Activated CD4-positive, alpha-beta T cell treated with anti-CD3 and anti-CD28 coated beads, Interleukin-2, amount 10 ng/mL, durations not matched to agents 24 days and 14 days (primary cell): ENCODE measurements at regions not wholly inside any gene's neighbourhood (a gene's known extent, or its start where the extent isn't known, plus 50 kb on each side); places are given as distances from the start of the nearest gene placed in this dataset.

Experiments
- DNase-seq: peaks from one replicate; pipeline ENCODE4 v3.0.0; 2022
- H3K27ac Mint-ChIP-seq: one replicate; pipeline ENCODE4 v1.8.0; 2022; ENCODE audit warnings: mild to moderate bottlenecking, mixed read lengths
- H3K27me3 Mint-ChIP-seq: one replicate; pipeline ENCODE4 v1.8.0; 2022; ENCODE audit warnings: mixed read lengths
- H3K36me3 Mint-ChIP-seq: one replicate; pipeline ENCODE4 v1.8.0; 2022; ENCODE audit warnings: low read depth, mild to moderate bottlenecking, mixed read lengths
- H3K4me1 Mint-ChIP-seq: one replicate; pipeline ENCODE4 v1.8.0; 2021; ENCODE audit warnings: mixed read lengths
- H3K4me3 Mint-ChIP-seq: one replicate; pipeline ENCODE4 v1.8.0; 2022; ENCODE audit warnings: mild to moderate bottlenecking, moderate library complexity, mixed read lengths
- H3K9me3 Mint-ChIP-seq: one replicate; pipeline ENCODE4 v1.8.0; 2021; ENCODE audit warnings: mixed read lengths
- intact Hi-C: fragments of 100-400 bp; cut with micrococcal nuclease; formaldehyde crosslinking; loops from one replicate; pipeline ENCODE4 v1.15.1; 2023

GRCh38 chr6:169906688-169907418 is 155.4 kb downstream of the ERMARD start:
- intact Hi-C loops, result no loop called here
- H3K4me3 Mint-ChIP-seq, result no peak overlapping the region
- no peak overlapping the region for H3K27ac Mint-ChIP-seq
- no peaks in the 10 kb centered on the region for H3K4me1 Mint-ChIP-seq
- DNase-seq, result no peak
- no peaks in the 10 kb centered on the region for H3K36me3 Mint-ChIP-seq
- H3K9me3 Mint-ChIP-seq, result peaks cover 5% of the 10 kb centered on the region
- H3K27me3 Mint-ChIP-seq, result no peaks in the 10 kb centered on the region

GRCh38 chr6:169906004-169906687 is 154.7 kb downstream of the ERMARD start:
- Mint-ChIP-seq H3K9me3 (peaks cover 5% of the 10 kb centered on the region), H3K4me1 (no peaks in the 10 kb centered on the region), H3K4me3 (no peak overlapping the region), H3K27me3 (no peaks in the 10 kb centered on the region), H3K36me3 (no peaks in the 10 kb centered on the region), H3K27ac (no peak overlapping the region)
- intact Hi-C loops, result no loop called here
- no peak for DNase-seq

- H3K27ac Mint-ChIP-seq, result no peak overlapping the region
- intact Hi-C loops, result no loop called here
- peaks cover 5% of the 10 kb centered on the region for H3K9me3 Mint-ChIP-seq
- no peak overlapping the region for H3K4me3 Mint-ChIP-seq
- H3K4me1 Mint-ChIP-seq, result no peaks in the 10 kb centered on the region
- no peaks in the 10 kb centered on the region for H3K36me3 Mint-ChIP-seq
- H3K27me3 Mint-ChIP-seq, result no peaks in the 10 kb centered on the region
- DNase-seq, result no peak
Observed at GRCh38 chr6:169905041-169905807, 153.8 kb downstream of the ERMARD start.

- peaks cover under 1% of the 10 kb centered on the region for H3K36me3 Mint-ChIP-seq
- no peaks in the 10 kb centered on the region for H3K27me3 Mint-ChIP-seq
- H3K4me3 Mint-ChIP-seq, result no peak overlapping the region
- no peak overlapping the region for H3K27ac Mint-ChIP-seq
- no peaks in the 10 kb centered on the region for H3K4me1 Mint-ChIP-seq
- intact Hi-C loops, result no loop called here
- H3K9me3 Mint-ChIP-seq, result peaks cover 5% of the 10 kb centered on the region
- DNase-seq, result no peak
Observed at GRCh38 chr6:169904051-169904922, 152.9 kb downstream of the ERMARD start.

GRCh38 chr6:169903122-169903521 is 151.7 kb downstream of the ERMARD start:
- Mint-ChIP-seq H3K4me1 (no peaks in the 10 kb centered on the region), H3K36me3 (peaks cover 2% of the 10 kb centered on the region), H3K27ac (no peak overlapping the region), H3K27me3 (no peaks in the 10 kb centered on the region), H3K9me3 (peaks cover 9% of the 10 kb centered on the region), H3K4me3 (no peak overlapping the region)
- intact Hi-C loops, result no loop called here
- DNase-seq, result no peak

- Mint-ChIP-seq H3K36me3 (peaks cover 2% of the 10 kb centered on the region), H3K4me3 (no peak overlapping the region), H3K27me3 (no peaks in the 10 kb centered on the region), H3K9me3 (peaks cover 9% of the 10 kb centered on the region), H3K27ac (no peak overlapping the region), H3K4me1 (no peaks in the 10 kb centered on the region)
- DNase-seq, result no peak
- intact Hi-C loops, result no loop called here
Observed at GRCh38 chr6:169902604-169903003, 151.2 kb downstream of the ERMARD start.

- H3K9me3 Mint-ChIP-seq, result peaks cover 9% of the 10 kb centered on the region
- no peaks in the 10 kb centered on the region for H3K27me3 Mint-ChIP-seq
- no peak overlapping the region for H3K4me3 Mint-ChIP-seq
- intact Hi-C loops, result no loop called here
- peaks cover 2% of the 10 kb centered on the region for H3K36me3 Mint-ChIP-seq
- DNase-seq, result no peak
- no peaks in the 10 kb centered on the region for H3K4me1 Mint-ChIP-seq
- no peak overlapping the region for H3K27ac Mint-ChIP-seq
Observed at GRCh38 chr6:169902070-169902469, 150.6 kb downstream of the ERMARD start.

GRCh38 chr6:169899481-169900145 is 148.2 kb downstream of the ERMARD start:
- Mint-ChIP-seq H3K4me3 (no peak overlapping the region), H3K27me3 (no peaks in the 10 kb centered on the region), H3K4me1 (no peaks in the 10 kb centered on the region), H3K27ac (no peak overlapping the region), H3K36me3 (peaks cover 2% of the 10 kb centered on the region), H3K9me3 (peaks cover 9% of the 10 kb centered on the region)
- DNase-seq, result no peak
- intact Hi-C loops, result no loop called here

GRCh38 chr6:169898788-169899480 is 147.5 kb downstream of the ERMARD start:
- Mint-ChIP-seq H3K36me3 (peaks cover 2% of the 10 kb centered on the region), H3K9me3 (peaks cover 9% of the 10 kb centered on the region), H3K27me3 (no peaks in the 10 kb centered on the region), H3K4me3 (no peak overlapping the region), H3K4me1 (no peaks in the 10 kb centered on the region), H3K27ac (no peak overlapping the region)
- no peak for DNase-seq
- intact Hi-C loops, result no loop called here

GRCh38 chr6:169897601-169898358 is 146.4 kb downstream of the ERMARD start:
- H3K9me3 Mint-ChIP-seq, result peaks cover 9% of the 10 kb centered on the region
- H3K27me3 Mint-ChIP-seq, result no peaks in the 10 kb centered on the region
- peaks cover 2% of the 10 kb centered on the region for H3K36me3 Mint-ChIP-seq
- no peaks in the 10 kb centered on the region for H3K4me1 Mint-ChIP-seq
- no peak overlapping the region for H3K4me3 Mint-ChIP-seq
- no peak for DNase-seq
- intact Hi-C loops, result no loop called here
- H3K27ac Mint-ChIP-seq, result no peak overlapping the region

- Mint-ChIP-seq H3K36me3 (peaks cover 2% of the 10 kb centered on the region), H3K4me1 (no peaks in the 10 kb centered on the region), H3K27ac (no peak overlapping the region), H3K4me3 (no peak overlapping the region), H3K9me3 (peaks cover 5% of the 10 kb centered on the region), H3K27me3 (no peaks in the 10 kb centered on the region)
- DNase-seq, result no peak
- intact Hi-C loops, result no loop called here
Observed at GRCh38 chr6:169896826-169897456, 145.5 kb downstream of the ERMARD start.
